AG04449 (cell line): ENCODE measurements at regions not wholly inside any gene's neighbourhood (a gene's known extent, or its start where the extent isn't known, plus 50 kb on each side); places are given as distances from the start of the nearest gene placed in this dataset.

Experiments
- CTCF ChIA-PET: fragments of 350-600 bp; formaldehyde crosslinking; extraction: SDS; loops from one replicate; lab custom pipeline; 2021; ENCODE audit warnings: antibody characterized with exemption; lab: Yijun Ruan, JAX
- POLR2A ChIA-PET: fragments of 400-600, 350-600 bp; formaldehyde crosslinking; extraction: SDS; loops from one replicate; lab custom pipeline; 2020; ENCODE audit warnings: antibody characterized with exemption, inconsistent platforms; lab: Yijun Ruan, JAX
- DNase-seq: peaks from one replicate; pipeline ENCODE4 v3.0.0-alpha.2; 2010; ENCODE audit warnings: low read depth, low spot score
- H3K4me3 ChIP-seq: 2 replicates; pipeline ENCODE4 v1.5.1; 2011; ENCODE audit warnings: low read depth, mild to moderate bottlenecking, control low read depth, low read length
- CTCF ChIP-seq: IDR thresholded peaks from one replicate; pipeline ENCODE4 v1.5.1; 2011; ENCODE audit warnings: mild to moderate bottlenecking, moderate library complexity, low read length, control low read depth, inconsistent platforms; ENCODE audit not compliant: insufficient read depth; ENCODE audit errors: missing control alignments

GRCh38 chr2:160703648-160704585, 210.3 kb upstream of the RBMS1 start:
- ChIA-PET CTCF (interaction anchor here (0.9 kb wide), 1 partner anchor 291 kb away, joined by 3 read pairs; no protein-coding TSS in a partner anchor), POLR2A (no interaction called here)
- TF ChIP-seq CTCF = no peak
- no peak overlapping the region for H3K4me3 ChIP-seq
- DNase-seq = no peak

GRCh38 chr2:160715428-160715827, 221.8 kb upstream of the RBMS1 start:
- ChIA-PET CTCF (interaction anchor here (1.3 kb wide), 1 partner anchor 255 kb away, joined by 3 read pairs; no protein-coding TSS in a partner anchor), POLR2A (no interaction called here)
- no peak for DNase-seq
- no peak overlapping the region for H3K4me3 ChIP-seq
- no peak for TF ChIP-seq CTCF

- H3K4me3 ChIP-seq = no peak overlapping the region
- CTCF ChIA-PET = no interaction called here
- POLR2A ChIA-PET = no interaction called here
- no peak for DNase-seq
- no peak for TF ChIP-seq CTCF
Measured at GRCh38 chr2:160719116-160719515, 225.5 kb upstream of the RBMS1 start.

- no peak for TF ChIP-seq CTCF
- POLR2A ChIA-PET = no interaction called here
Measured at GRCh38 chr2:160720098-160720497, 226.5 kb upstream of the RBMS1 start.

GRCh38 chr2:160721089-160722040, 227.8 kb upstream of the RBMS1 start:
- POLR2A ChIA-PET = no interaction called here
- no peak for TF ChIP-seq CTCF
- CTCF ChIA-PET = no interaction called here
- DNase-seq = no peak
- H3K4me3 ChIP-seq = no peak overlapping the region

More at GRCh38 chr2:160720098-160720497, 226.5 kb upstream of the RBMS1 start:
- DNase-seq = no peak
- no peak overlapping the region for H3K4me3 ChIP-seq
- CTCF ChIA-PET = interaction anchor here (0.7 kb wide), 1 partner anchor 356 kb away, joined by 3 read pairs; no protein-coding TSS in a partner anchor
